Left ventricle myocardium inferior (tissue), 1 donor: ENCODE measurements at regions not wholly inside any gene's neighbourhood (a gene's known extent, or its start where the extent isn't known, plus 50 kb on each side); places are given as distances from the start of the nearest gene placed in this dataset.

Source experiments
- DNase-seq: peaks from one replicate; pipeline ENCODE4 v3.0.0-alpha.2; 2020
- H3K27ac ChIP-seq: fragments of 200-600 bp; replicated peaks from 2 replicates; pipeline ENCODE4 v1.8.0; 2021
- H3K27me3 ChIP-seq: fragments of 200-600 bp; 2 replicates; pipeline ENCODE4 v1.8.0; 2021; ENCODE audit warnings: low read depth
- H3K36me3 ChIP-seq: fragments of 200-600 bp; 2 replicates; pipeline ENCODE4 v1.8.0; 2021
- H3K4me1 ChIP-seq: fragments of 200-600 bp; 2 replicates; pipeline ENCODE4 v1.8.0; 2021
- H3K4me3 ChIP-seq: fragments of 200-600 bp; 2 replicates; pipeline ENCODE4 v1.8.0; 2021; ENCODE audit warnings: mild to moderate bottlenecking, moderate library complexity
- H3K9me3 ChIP-seq: fragments of 200-600 bp; replicated peaks from 2 replicates; pipeline ENCODE4 v1.8.0; 2021
- intact Hi-C: fragments of 100-400 bp; cut with micrococcal nuclease; formaldehyde crosslinking; loops from one replicate; pipeline ENCODE4 v1.11.0; 2022
- TF ChIP-seq, protein P1 (sequence below): fragments of 200-600 bp; IDR thresholded peaks from 2 replicates; pipeline ENCODE4 v1.8.0; 2021; ENCODE audit warnings: antibody characterized with exemption, mild to moderate bottlenecking, borderline replicate concordance
- donor health status: DM: no; HTN: yes; CAD: no; lungs with severe emphysema.

DNA sequence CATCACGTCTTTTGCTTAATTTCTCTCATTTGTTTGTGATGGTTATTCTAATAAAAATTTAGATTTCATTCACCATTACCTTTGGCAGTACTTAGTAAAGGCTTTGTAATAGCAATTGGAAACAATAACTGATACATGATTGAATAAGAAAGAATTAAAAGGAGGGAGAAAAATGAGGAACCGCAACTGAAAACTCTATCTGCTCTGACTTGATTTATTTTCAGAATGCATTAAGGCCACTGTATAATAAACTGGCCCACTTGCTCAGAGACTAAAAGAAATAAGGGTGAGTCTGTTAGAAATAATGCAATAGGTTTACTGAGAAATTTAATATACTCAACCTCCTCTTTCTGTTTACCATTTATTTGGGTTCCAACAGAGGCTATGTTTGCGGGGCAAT is 351.5 kb downstream of the TMA16 start:
- no peaks in the 10 kb centered on the region for H3K27me3 ChIP-seq
- TF ChIP-seq, protein P1, sequence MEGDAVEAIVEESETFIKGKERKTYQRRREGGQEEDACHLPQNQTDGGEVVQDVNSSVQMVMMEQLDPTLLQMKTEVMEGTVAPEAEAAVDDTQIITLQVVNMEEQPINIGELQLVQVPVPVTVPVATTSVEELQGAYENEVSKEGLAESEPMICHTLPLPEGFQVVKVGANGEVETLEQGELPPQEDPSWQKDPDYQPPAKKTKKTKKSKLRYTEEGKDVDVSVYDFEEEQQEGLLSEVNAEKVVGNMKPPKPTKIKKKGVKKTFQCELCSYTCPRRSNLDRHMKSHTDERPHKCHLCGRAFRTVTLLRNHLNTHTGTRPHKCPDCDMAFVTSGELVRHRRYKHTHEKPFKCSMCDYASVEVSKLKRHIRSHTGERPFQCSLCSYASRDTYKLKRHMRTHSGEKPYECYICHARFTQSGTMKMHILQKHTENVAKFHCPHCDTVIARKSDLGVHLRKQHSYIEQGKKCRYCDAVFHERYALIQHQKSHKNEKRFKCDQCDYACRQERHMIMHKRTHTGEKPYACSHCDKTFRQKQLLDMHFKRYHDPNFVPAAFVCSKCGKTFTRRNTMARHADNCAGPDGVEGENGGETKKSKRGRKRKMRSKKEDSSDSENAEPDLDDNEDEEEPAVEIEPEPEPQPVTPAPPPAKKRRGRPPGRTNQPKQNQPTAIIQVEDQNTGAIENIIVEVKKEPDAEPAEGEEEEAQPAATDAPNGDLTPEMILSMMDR, result no peak
- H3K4me1 ChIP-seq, result no peaks in the 10 kb centered on the region
- intact Hi-C loops, result no loop called here
- H3K4me3 ChIP-seq, result no peak overlapping the region
- no peak for DNase-seq
- H3K9me3 ChIP-seq, result peaks cover 5% of the 10 kb centered on the region
- H3K27ac ChIP-seq, result no peak overlapping the region
- no peaks in the 10 kb centered on the region for H3K36me3 ChIP-seq

DNA sequence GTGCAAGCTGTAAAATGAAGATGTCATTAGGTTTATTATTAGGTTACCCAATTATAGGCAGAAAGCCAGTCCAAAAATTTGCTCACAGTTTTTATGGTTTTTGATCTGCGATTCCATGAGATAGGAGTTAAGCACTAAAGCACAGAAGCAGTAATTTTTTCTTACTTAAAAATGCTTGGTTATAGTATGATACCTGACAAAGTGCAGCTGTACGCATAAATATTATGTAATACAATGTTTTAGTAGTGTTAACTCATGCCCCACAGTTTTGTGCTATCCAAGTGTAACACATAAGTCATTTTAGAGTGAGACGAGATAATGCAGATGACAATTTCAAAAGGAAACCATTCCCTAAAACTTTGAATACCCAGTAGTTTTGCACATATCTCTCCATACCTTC is 357.8 kb downstream of the TMA16 start:
- Histone ChIP-seq H3K27ac (no peak overlapping the region), H3K36me3 (no peaks in the 10 kb centered on the region), H3K9me3 (no peaks in the 10 kb centered on the region), H3K4me3 (no peak overlapping the region), H3K27me3 (no peaks in the 10 kb centered on the region), H3K4me1 (no peaks in the 10 kb centered on the region)
- intact Hi-C loops, result no loop called here
- TF ChIP-seq, protein P1, result no peak
- no peak for DNase-seq

DNA sequence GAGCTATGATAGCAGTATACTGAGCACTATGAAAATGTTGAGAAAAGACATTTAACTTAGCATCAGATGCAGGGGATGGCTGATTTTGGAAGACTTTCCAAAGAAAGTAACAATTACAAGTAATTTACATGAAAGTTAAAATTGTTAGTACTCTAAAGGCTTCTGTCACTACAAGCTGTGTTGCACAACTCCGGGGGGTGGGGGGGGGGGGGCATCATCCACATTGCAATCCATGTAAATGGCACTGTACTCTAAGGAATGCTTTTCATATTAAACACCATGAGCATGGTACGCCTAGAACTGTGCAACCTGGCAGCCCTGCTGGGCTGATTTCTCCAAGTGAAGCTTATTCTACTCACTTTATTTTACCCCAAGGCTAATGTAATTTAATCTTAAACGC is 363.4 kb downstream of the TMA16 start:
- no peaks in the 10 kb centered on the region for H3K27me3 ChIP-seq
- H3K36me3 ChIP-seq, result no peaks in the 10 kb centered on the region
- no peak overlapping the region for H3K4me3 ChIP-seq
- no peaks in the 10 kb centered on the region for H3K9me3 ChIP-seq
- no peak overlapping the region for H3K27ac ChIP-seq
- intact Hi-C loops, result no loop called here
- no peaks in the 10 kb centered on the region for H3K4me1 ChIP-seq
- DNase-seq, result no peak
- TF ChIP-seq, protein P1, result no peak

DNA sequence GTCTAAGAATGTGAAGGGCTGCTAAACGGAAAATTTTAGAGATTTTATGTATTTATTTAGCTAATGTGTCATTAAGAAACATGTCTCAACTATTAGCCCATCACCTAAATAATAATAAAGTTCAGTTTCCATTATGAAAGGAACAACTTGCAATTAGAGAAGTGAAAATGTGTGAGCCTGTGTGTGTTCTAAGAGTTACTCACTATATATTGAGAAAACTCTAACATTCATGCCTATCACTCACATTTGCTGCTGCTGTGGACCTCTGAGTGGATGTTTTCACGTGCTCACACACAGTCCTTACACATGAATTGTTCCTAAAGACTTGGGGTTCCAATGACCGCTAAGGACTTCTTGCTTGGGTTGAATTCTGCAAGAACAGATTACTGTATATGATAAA is 364.0 kb downstream of the TMA16 start:
- TF ChIP-seq, protein P1, result no peak
- Histone ChIP-seq H3K27ac (no peak overlapping the region), H3K27me3 (no peaks in the 10 kb centered on the region), H3K9me3 (no peaks in the 10 kb centered on the region), H3K4me3 (no peak overlapping the region), H3K4me1 (no peaks in the 10 kb centered on the region), H3K36me3 (no peaks in the 10 kb centered on the region)
- intact Hi-C loops, result no loop called here
- no peak for DNase-seq

DNA sequence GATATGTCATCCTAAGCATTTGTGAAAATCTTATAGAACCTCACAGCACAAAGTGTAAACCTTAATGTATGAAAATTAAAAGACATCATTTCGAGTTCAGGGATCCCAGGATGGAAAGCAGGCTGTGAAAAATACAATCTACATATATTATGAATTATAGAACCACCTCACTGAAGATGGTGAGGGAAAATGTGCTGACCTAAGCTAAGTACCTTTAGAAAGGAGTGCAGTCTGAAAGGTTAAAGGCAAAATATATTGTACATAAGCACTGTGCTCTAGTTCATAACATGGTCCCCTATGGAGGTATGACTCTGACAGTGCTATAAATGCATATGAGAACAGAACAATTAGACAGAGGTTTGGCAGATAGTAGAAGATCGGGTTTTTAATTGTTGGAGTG is 368.6 kb downstream of the TMA16 start:
- no peak for DNase-seq
- intact Hi-C loops, result no loop called here
- TF ChIP-seq, protein P1, result no peak
- Histone ChIP-seq H3K36me3 (no peaks in the 10 kb centered on the region), H3K9me3 (no peaks in the 10 kb centered on the region), H3K27me3 (no peaks in the 10 kb centered on the region), H3K4me1 (no peaks in the 10 kb centered on the region), H3K27ac (no peak overlapping the region), H3K4me3 (no peak overlapping the region)

DNA sequence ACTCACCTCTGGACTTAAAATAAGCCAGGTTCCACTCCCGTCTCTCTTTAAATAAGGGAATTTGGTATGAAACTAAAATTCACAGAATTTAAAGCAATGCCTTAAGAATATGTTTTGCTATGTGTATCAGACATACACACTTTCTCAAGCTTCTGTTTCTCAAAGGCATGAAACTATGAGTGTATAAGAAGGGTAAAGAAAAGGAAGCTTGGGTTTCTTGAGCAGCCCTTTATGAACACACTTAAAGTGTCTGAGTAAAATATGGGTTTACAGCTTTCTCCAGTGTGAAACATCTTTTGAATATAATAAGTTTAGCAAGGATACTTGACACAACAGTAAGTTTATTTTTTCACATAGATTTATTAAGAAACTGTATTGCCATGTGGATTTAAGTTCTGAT is 370.5 kb downstream of the TMA16 start:
- no peak overlapping the region for H3K4me3 ChIP-seq
- H3K9me3 ChIP-seq, result no peaks in the 10 kb centered on the region
- DNase-seq, result no peak
- intact Hi-C loops, result no loop called here
- no peaks in the 10 kb centered on the region for H3K4me1 ChIP-seq
- no peaks in the 10 kb centered on the region for H3K36me3 ChIP-seq
- TF ChIP-seq, protein P1, result no peak
- H3K27me3 ChIP-seq, result no peaks in the 10 kb centered on the region
- H3K27ac ChIP-seq, result no peak overlapping the region
